A549 (cell line): ENCODE measurements at regions not wholly inside any gene's neighbourhood (a gene's known extent, or its start where the extent isn't known, plus 50 kb on each side); places are given as distances from the start of the nearest gene placed in this dataset.

Source experiments
- ATAC-seq, 2 experiments: fragments of 200-7000 bp in 1 of 2; fragments of >200 bp in 1 of 2; cut with Nextera tagmentation in 1 of 2; cut with Tn5 transposase in 1 of 2; 3 replicates each; pipeline versions ENCODE4 v1.8.0 to v1.9.1; 2018 to 2020; ENCODE audit warnings: mild to moderate bottlenecking in 1 of 2, moderate library complexity in 1 of 2
- CTCF ChIA-PET: fragments of 300-600 bp; sonication (Branson Sonifier 250); formaldehyde crosslinking; extraction: SDS; loops from one replicate; lab custom pipeline; 2021; ENCODE audit warnings: antibody characterized with exemption, inconsistent platforms; lab: Yijun Ruan, JAX
- POLR2A ChIA-PET: fragments of 350-600 bp; formaldehyde crosslinking; extraction: SDS; loops from one replicate; lab custom pipeline; 2021; ENCODE audit warnings: antibody characterized with exemption, inconsistent platforms; lab: Yijun Ruan, JAX
- DNase-seq, 2 experiments: peaks; one replicate each; pipeline versions ENCODE4 v3.0.0 to v3.0.0-alpha.2; 2011 to 2016; ENCODE audit warnings: low read depth in 1 of 2, low spot score in 1 of 2
- FAIRE-seq: peaks from 2 replicates; lab custom pipeline; 2011; peaks lifted over from hg19 to GRCh38; lab: Jason Lieb, UNC
- H3K27ac ChIP-seq, 2 experiments: fragments of >200 bp; sonication (Bioruptor Twin); formaldehyde crosslinking; 3 replicates each; pipeline ENCODE4 v1.5.1; 2016 to 2017
- H3K4me1 ChIP-seq: fragments of >200 bp; sonication (Bioruptor Twin); formaldehyde crosslinking; 3 replicates; pipeline ENCODE4 v1.6.1; 2016
- H3K4me2 ChIP-seq: fragments of >200 bp; sonication (Bioruptor Twin); formaldehyde crosslinking; 3 replicates; pipeline ENCODE4 v1.6.1; 2016
- H3K4me3 ChIP-seq: fragments of >200 bp; sonication (Bioruptor Twin); formaldehyde crosslinking; 3 replicates; pipeline ENCODE4 v1.5.1; 2016
- H3K9me3 ChIP-seq: fragments of >200 bp; sonication (Bioruptor Twin); formaldehyde crosslinking; 3 replicates; pipeline ENCODE4 v1.6.1; 2016
- CBX8 ChIP-seq: fragments of 200-600 bp; sonication (generic); IDR thresholded peaks from 2 replicates; pipeline ENCODE4 v1.6.1; 2016
- CEBPB ChIP-seq, 2 experiments: fragments of >200 bp in 1 of 2; sonication (Bioruptor Twin) in 1 of 2; formaldehyde crosslinking in 1 of 2; IDR thresholded peaks; 2 replicates each; pipeline ENCODE4 v1.6.1; 2012 to 2016
- CHD4 ChIP-seq: fragments of 200-600 bp; sonication (generic); IDR thresholded peaks from 2 replicates; pipeline ENCODE4 v1.6.1; 2016; ENCODE audit warnings: antibody characterized with exemption, mild to moderate bottlenecking, borderline replicate concordance
- EP300 ChIP-seq, 2 experiments: fragments of >200 bp; sonication (Bioruptor Twin); formaldehyde crosslinking; IDR thresholded peaks; 2 replicates in 1 of 2; 3 replicates in 1 of 2; pipeline ENCODE4 v1.6.1; 2016 to 2017
- FOSL2 ChIP-seq, 2 experiments: fragments of 450-650 bp in 1 of 2; fragments of >200 bp in 1 of 2; sonication (Bioruptor Twin) in 1 of 2; formaldehyde crosslinking; IDR thresholded peaks; 2 replicates each; pipeline versions ENCODE4 v1.5.0 to v1.6.1; 2016 to 2020; ENCODE audit warnings: mild to moderate bottlenecking in 1 of 2, moderate library complexity in 1 of 2
- FOXS1 ChIP-seq: fragments of 250-450 bp; sonication (Bioruptor Pico); IDR thresholded peaks from 2 replicates; pipeline ENCODE4 v1.5.0; 2020; ENCODE audit warnings: mild to moderate bottlenecking, moderate library complexity
- HDAC2 ChIP-seq: fragments of 200-600 bp; sonication (generic); IDR thresholded peaks from 2 replicates; pipeline ENCODE4 v1.6.1; 2016
- HOXA7 ChIP-seq: fragments of 250-450 bp; sonication (Bioruptor Pico); IDR thresholded peaks from 2 replicates; pipeline ENCODE4 v1.5.0; 2020; ENCODE audit warnings: mild to moderate bottlenecking, moderate library complexity
- HOXB13 ChIP-seq: fragments of 250-450 bp; sonication (Bioruptor Pico); IDR thresholded peaks from 2 replicates; pipeline ENCODE4 v1.5.0; 2020; ENCODE audit warnings: low read depth, mild to moderate bottlenecking, moderate library complexity
- KDM5A ChIP-seq: fragments of 200-600 bp; sonication (generic); IDR thresholded peaks from 2 replicates; pipeline ENCODE4 v1.6.1; 2016; ENCODE audit warnings: antibody characterized with exemption, mild to moderate bottlenecking
- MAZ ChIP-seq: fragments of 150-350 bp; IDR thresholded peaks from 2 replicates; pipeline ENCODE4 v1.6.1; 2014; ENCODE audit warnings: antibody characterized with exemption, low read depth, low read length, borderline replicate concordance
- NFE2L2 ChIP-seq: fragments of 150-350 bp; conservative IDR thresholded peaks from 2 replicates; pipeline ENCODE4 v1.6.1; 2014; ENCODE audit warnings: low read length
- POLR2A ChIP-seq: IDR thresholded peaks from 2 replicates; pipeline ENCODE4 v1.6.1; 2012; ENCODE audit warnings: mild to moderate bottlenecking, low read length
- RARB ChIP-seq: fragments of 250-450 bp; sonication (Bioruptor Pico); IDR thresholded peaks from 2 replicates; pipeline ENCODE4 v1.8.0; 2021; ENCODE audit warnings: mild to moderate bottlenecking, moderate library complexity
- TP53 ChIP-seq: fragments of 250-450 bp; sonication (Bioruptor Pico); IDR thresholded peaks from 2 replicates; pipeline ENCODE4 v1.5.0; 2021; ENCODE audit warnings: mild to moderate bottlenecking, moderate library complexity
- ZC3H11A ChIP-seq: fragments of 450-650 bp; IDR thresholded peaks from 2 replicates; pipeline ENCODE4 v1.6.1; 2014; ENCODE audit warnings: antibody characterized with exemption, mild to moderate bottlenecking
- WGBS: methylation state at CpG from one replicate; pipeline ENCODE4 v1.1.6; 2017; ENCODE audit errors: missing lambda C conversion rate; 5-methylcytosine and 5-hydroxymethylcytosine counted together
- TF ChIP-seq, protein P1 (sequence below): fragments of 150-350 bp; IDR thresholded peaks from 2 replicates; pipeline ENCODE4 v1.6.1; 2014; ENCODE audit warnings: low read depth, mild to moderate bottlenecking, low read length
- TF ChIP-seq, protein P2 (sequence below): IDR thresholded peaks from 2 replicates; pipeline ENCODE4 v1.6.1; 2012
- TF ChIP-seq, protein P3 (sequence below): fragments of >200 bp; sonication (Bioruptor Twin); formaldehyde crosslinking; IDR thresholded peaks from 2 replicates; pipeline ENCODE4 v1.6.1; 2016
- TF ChIP-seq, protein P4 (sequence below): fragments of 250-450 bp; sonication (Bioruptor Pico); IDR thresholded peaks from 2 replicates; pipeline ENCODE4 v1.5.0; 2020; ENCODE audit warnings: low read depth, mild to moderate bottlenecking, moderate library complexity
- TF ChIP-seq, protein P5 (sequence below): fragments of 200-600 bp; sonication (generic); IDR thresholded peaks from 2 replicates; pipeline ENCODE4 v1.6.1; 2016; ENCODE audit warnings: antibody characterized with exemption, mild to moderate bottlenecking, moderate library complexity

DNA sequence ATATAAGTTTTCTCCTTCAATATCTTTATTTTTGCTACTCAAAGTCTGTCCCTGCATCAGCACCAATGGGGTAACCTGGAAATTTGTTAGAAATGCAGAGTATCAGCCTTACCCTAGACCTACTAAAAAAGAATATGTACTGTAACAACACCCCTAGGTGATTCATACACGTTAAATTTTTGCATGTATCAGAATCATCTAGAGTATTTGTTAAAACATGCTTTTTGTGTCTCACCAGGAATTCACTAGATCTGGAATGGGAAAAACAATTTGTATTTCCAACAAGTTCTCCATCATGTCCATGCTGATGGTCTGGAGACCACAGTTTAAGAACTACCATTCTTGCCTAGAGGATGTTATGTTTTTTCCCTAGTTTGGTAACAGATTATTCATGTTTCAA, 196.0 kb upstream of the EDNRA start (continued):
- TF ChIP-seq MAZ (no peak), FOXS1 (CRISPR knock-in tag) (no peak), TP53 (CRISPR knock-in tag) (no peak), CBX8 (no peak), CHD4 (no peak), HDAC2 (no peak), HOXA7 (CRISPR knock-in tag) (no peak), FOSL2 (IDR thresholded peaks at IDR 0.05) (no peak), FOSL2 (CRISPR knock-in tag; IDR thresholded peaks at IDR 0.05) (no peak)
- TF ChIP-seq, protein P1, sequence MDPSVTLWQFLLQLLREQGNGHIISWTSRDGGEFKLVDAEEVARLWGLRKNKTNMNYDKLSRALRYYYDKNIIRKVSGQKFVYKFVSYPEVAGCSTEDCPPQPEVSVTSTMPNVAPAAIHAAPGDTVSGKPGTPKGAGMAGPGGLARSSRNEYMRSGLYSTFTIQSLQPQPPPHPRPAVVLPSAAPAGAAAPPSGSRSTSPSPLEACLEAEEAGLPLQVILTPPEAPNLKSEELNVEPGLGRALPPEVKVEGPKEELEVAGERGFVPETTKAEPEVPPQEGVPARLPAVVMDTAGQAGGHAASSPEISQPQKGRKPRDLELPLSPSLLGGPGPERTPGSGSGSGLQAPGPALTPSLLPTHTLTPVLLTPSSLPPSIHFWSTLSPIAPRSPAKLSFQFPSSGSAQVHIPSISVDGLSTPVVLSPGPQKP: no peak

DNA sequence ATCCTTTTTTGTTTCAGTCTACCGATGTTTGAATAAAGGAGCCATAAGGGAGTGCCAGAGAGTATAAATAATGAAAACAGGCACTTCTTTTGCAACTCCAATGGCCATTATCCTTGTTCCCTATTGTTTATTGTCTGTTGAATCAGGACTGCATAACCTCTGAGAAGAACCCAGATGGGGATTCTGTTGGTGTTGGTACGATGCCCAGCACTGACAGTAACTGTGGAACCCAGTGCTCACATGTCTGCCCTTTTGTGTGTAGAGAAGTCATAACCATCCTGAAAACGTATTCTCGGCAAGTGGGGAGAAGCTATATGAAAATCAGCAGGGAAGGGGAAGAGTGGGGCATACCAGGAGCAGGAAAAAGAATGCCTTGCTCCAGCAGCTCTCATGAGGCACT, 195.1 kb upstream of the EDNRA start:
- Histone ChIP-seq H3K9me3 (no peaks in the 10 kb centered on the region), H3K27ac (no peak overlapping the region), H3K4me3 (no peak overlapping the region), H3K4me1 (no peaks in the 10 kb centered on the region), H3K4me2 (no peak overlapping the region)
- ChIA-PET POLR2A (no interaction called here), CTCF (no interaction called here)
- ATAC-seq: no peak
- no peak for FAIRE-seq
- DNase-seq: no peak
- 81% methylated on average over 4 of the region's 4 CpGs for whole genome bisulfite sequencing
- no peak for TF ChIP-seq RARB (CRISPR knock-in tag)
- TF ChIP-seq, protein P2, sequence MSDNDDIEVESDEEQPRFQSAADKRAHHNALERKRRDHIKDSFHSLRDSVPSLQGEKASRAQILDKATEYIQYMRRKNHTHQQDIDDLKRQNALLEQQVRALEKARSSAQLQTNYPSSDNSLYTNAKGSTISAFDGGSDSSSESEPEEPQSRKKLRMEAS: no peak
- TF ChIP-seq NFE2L2: no peak
- TF ChIP-seq, protein P3, sequence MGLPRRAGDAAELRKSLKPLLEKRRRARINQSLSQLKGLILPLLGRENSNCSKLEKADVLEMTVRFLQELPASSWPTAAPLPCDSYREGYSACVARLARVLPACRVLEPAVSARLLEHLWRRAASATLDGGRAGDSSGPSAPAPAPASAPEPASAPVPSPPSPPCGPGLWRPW: no peak
- TF ChIP-seq, protein P4, sequence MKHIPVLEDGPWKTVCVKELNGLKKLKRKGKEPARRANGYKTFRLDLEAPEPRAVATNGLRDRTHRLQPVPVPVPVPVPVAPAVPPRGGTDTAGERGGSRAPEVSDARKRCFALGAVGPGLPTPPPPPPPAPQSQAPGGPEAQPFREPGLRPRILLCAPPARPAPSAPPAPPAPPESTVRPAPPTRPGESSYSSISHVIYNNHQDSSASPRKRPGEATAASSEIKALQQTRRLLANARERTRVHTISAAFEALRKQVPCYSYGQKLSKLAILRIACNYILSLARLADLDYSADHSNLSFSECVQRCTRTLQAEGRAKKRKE (CRISPR knock-in tag): no peak
- TF ChIP-seq, protein P5, sequence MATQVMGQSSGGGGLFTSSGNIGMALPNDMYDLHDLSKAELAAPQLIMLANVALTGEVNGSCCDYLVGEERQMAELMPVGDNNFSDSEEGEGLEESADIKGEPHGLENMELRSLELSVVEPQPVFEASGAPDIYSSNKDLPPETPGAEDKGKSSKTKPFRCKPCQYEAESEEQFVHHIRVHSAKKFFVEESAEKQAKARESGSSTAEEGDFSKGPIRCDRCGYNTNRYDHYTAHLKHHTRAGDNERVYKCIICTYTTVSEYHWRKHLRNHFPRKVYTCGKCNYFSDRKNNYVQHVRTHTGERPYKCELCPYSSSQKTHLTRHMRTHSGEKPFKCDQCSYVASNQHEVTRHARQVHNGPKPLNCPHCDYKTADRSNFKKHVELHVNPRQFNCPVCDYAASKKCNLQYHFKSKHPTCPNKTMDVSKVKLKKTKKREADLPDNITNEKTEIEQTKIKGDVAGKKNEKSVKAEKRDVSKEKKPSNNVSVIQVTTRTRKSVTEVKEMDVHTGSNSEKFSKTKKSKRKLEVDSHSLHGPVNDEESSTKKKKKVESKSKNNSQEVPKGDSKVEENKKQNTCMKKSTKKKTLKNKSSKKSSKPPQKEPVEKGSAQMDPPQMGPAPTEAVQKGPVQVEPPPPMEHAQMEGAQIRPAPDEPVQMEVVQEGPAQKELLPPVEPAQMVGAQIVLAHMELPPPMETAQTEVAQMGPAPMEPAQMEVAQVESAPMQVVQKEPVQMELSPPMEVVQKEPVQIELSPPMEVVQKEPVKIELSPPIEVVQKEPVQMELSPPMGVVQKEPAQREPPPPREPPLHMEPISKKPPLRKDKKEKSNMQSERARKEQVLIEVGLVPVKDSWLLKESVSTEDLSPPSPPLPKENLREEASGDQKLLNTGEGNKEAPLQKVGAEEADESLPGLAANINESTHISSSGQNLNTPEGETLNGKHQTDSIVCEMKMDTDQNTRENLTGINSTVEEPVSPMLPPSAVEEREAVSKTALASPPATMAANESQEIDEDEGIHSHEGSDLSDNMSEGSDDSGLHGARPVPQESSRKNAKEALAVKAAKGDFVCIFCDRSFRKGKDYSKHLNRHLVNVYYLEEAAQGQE: no peak
- TF ChIP-seq POLR2A: no peak
- no peak for TF ChIP-seq KDM5A
- no peak for TF ChIP-seq FOXS1 (CRISPR knock-in tag)
- TF ChIP-seq CEBPB (IDR thresholded peaks at IDR 0.05): no peak
- no peak for TF ChIP-seq HOXB13 (CRISPR knock-in tag)
- TF ChIP-seq ZC3H11A: no peak
- no peak for TF ChIP-seq EP300 (IDR thresholded peaks at IDR 0.05)
